ENCODE measurements at regions not wholly inside any gene's neighbourhood (a gene's known extent, or its start where the extent isn't known, plus 50 kb on each side); places are given as distances from the start of the nearest gene placed in this dataset.

DNA sequence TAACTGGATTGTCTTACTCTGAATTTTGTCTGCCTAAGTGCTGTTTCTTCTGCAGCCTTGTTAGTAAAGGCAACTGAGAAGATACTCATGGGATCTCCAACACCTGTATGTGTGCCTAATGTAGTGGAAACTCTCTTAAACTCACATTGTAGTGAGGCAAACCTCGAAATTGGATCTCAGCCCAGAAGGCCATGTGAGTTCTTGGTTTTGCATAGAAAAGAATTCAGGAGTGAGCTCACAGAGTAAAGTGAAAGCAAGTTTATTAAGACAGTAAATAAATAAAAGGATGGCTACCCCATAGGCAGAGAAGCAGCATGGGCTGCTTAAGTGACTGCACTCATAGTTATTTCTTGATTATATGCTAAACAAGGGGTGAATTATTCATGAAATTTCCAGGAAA lies 1344.7 kb downstream of the NCAM2 start:
- no peak overlapping the region for H3K18ac ChIP-seq (ENCODE audit: extremely low read depth, low read length)
- ChIA-PET POLR2A (ENCODE audit: partially characterized antibody) (no interaction called here), CTCF (ENCODE audit: partially characterized antibody) (no interaction called here)
- no peak overlapping the region for H3K27ac ChIP-seq (ENCODE audit: low read depth, low read length)
- no peak overlapping the region for H2BK12ac ChIP-seq (ENCODE audit: low read depth, low read length)
- H2BK120ac ChIP-seq (replicated peaks; ENCODE audit: low read depth, low read length), result no peak overlapping the region
- H3K36me3 ChIP-seq (ENCODE audit: control insufficient read depth in 2 of 4, insufficient read depth in 4 of 4, low read length in 3 of 4), result no peaks in the 10 kb centered on the region
- no peak overlapping the region for H4K5ac ChIP-seq (ENCODE audit: insufficient read length, low read depth, low read length)
- 90% methylated on average over 1 of the region's 1 CpG; no CpG with 5 or more reads in 1 of the 2 experiments for WGBS, 2 experiments (ENCODE audit: extremely low coverage in 1 of 2, insufficient coverage in 1 of 2, insufficient read length in 1 of 2, insufficient replicate concordance in 2 of 2, low coverage in 1 of 2, low lambda C conversion rate in 2 of 2, missing lambda C conversion rate in 1 of 2)
- H3K23me2 ChIP-seq (ENCODE audit: low read depth, low read length), result no peaks in the 10 kb centered on the region
- TF ChIP-seq CREB1 (IDR thresholded peaks at IDR 0.05) (no peak), CBX8 (IDR thresholded peaks at IDR 0.05; ENCODE audit: borderline replicate concordance, low read depth, low read length) (no peak), SAP30 (IDR thresholded peaks at IDR 0.05; ENCODE audit: insufficient read depth, insufficient replicate concordance, low read length) (no peak)
- TF ChIP-seq, protein P1, sequence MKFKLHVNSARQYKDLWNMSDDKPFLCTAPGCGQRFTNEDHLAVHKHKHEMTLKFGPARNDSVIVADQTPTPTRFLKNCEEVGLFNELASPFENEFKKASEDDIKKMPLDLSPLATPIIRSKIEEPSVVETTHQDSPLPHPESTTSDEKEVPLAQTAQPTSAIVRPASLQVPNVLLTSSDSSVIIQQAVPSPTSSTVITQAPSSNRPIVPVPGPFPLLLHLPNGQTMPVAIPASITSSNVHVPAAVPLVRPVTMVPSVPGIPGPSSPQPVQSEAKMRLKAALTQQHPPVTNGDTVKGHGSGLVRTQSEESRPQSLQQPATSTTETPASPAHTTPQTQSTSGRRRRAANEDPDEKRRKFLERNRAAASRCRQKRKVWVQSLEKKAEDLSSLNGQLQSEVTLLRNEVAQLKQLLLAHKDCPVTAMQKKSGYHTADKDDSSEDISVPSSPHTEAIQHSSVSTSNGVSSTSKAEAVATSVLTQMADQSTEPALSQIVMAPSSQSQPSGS (IDR thresholded peaks at IDR 0.05; ENCODE audit: low read length), result no peak
- H4K8ac ChIP-seq (ENCODE audit: extremely low read depth, insufficient read depth, low read length), result no peak overlapping the region
- peaks cover 8 to 9% of the 10 kb centered on the region in 2 experiments; a peak in 3 of 4 replicates for H3K9me3 ChIP-seq (ENCODE audit: insufficient read depth in 2 of 2, low read depth in 1 of 2, low read length in 1 of 2)
- H2BK15ac ChIP-seq (ENCODE audit: low read length), result no peak overlapping the region
- FAIRE-seq, result no peak
- no peak overlapping the region for H3K14ac ChIP-seq (ENCODE audit: insufficient read length)
- H3K23ac ChIP-seq (ENCODE audit: insufficient read length), result no peak overlapping the region
- H3K4me1 ChIP-seq (replicated peaks in 1 of 4; ENCODE audit: control insufficient read depth in 3 of 4, insufficient read depth in 4 of 4, low read length in 3 of 4), result no peaks in the 10 kb centered on the region
- no peak overlapping the region for H2AK5ac ChIP-seq (ENCODE audit: low read depth, low read length)
- no peak overlapping the region for H3K56ac ChIP-seq (replicated peaks; ENCODE audit: insufficient read length, low read depth, low read length)
- H3K9ac ChIP-seq (replicated peaks in 1 of 4; ENCODE audit: extremely low read depth in 1 of 4, low read depth in 3 of 4, low read length in 3 of 4), result no peak overlapping the region
- H3K27me3 ChIP-seq (replicated peaks in 1 of 4; ENCODE audit: control insufficient read depth in 3 of 4, extremely low read depth in 1 of 4, insufficient read depth in 3 of 4, low read length in 3 of 4), result no peaks in the 10 kb centered on the region
- no peak overlapping the region for H2BK5ac ChIP-seq (ENCODE audit: low read depth, low read length)
- H3K79me2 ChIP-seq (ENCODE audit: control insufficient read depth in 1 of 2, insufficient read depth in 2 of 2, low read length in 2 of 2), result no peaks in the 10 kb centered on the region
- H2AFZ ChIP-seq (ENCODE audit: low read length), result no peak overlapping the region; the same call in 1 of the 2 replicates
- no peaks in the 10 kb centered on the region for H4K20me1 ChIP-seq (replicated peaks in 1 of 2; ENCODE audit: control insufficient read depth in 1 of 2, insufficient read depth in 2 of 2, low read length in 2 of 2)
- H3K79me1 ChIP-seq (ENCODE audit: low read depth, low read length), result no peaks in the 10 kb centered on the region
- H3K4ac ChIP-seq (replicated peaks; ENCODE audit: insufficient read length, low read depth, low read length), result no peak overlapping the region
- DNase-seq (ENCODE audit: low read depth in 1 of 2, low spot score in 2 of 2), result no peak
- H4K91ac ChIP-seq (replicated peaks; ENCODE audit: insufficient read length, low read length), result no peak overlapping the region
- no peak overlapping the region for H2BK20ac ChIP-seq (ENCODE audit: low read length)
- no peak overlapping the region for H3K4me3 ChIP-seq (ENCODE audit: extremely low read depth in 1 of 4, insufficient read depth in 2 of 4, low read depth in 3 of 4, low read length in 4 of 4)
- no peak overlapping the region for H3K4me2 ChIP-seq (ENCODE audit: insufficient read depth in 1 of 2, low read depth in 2 of 2, low read length in 2 of 2)

Measured in H1 (cell line).